H9 (cell line): ENCODE measurements at regions not wholly inside any gene's neighbourhood (a gene's known extent, or its start where the extent isn't known, plus 50 kb on each side); places are given as distances from the start of the nearest gene placed in this dataset.

Experiments used
- DNase-seq: peaks from one replicate; pipeline ENCODE4 v3.0.0-alpha.2; 2017
- H2AFZ ChIP-seq: one replicate; pipeline ENCODE4 v1.6.1; 2013; ENCODE audit warnings: mild to moderate bottlenecking, low read length, control low read depth, moderate library complexity
- H2AK5ac ChIP-seq: 2 replicates; pipeline ENCODE4 v1.6.1; 2013; ENCODE audit warnings: low read length, control low read depth, mixed read lengths; ENCODE audit not compliant: insufficient read length
- H2BK120ac ChIP-seq: one replicate; pipeline ENCODE4 v1.6.1; 2013; ENCODE audit warnings: low read depth, mild to moderate bottlenecking, low read length, control low read depth, inconsistent platforms; ENCODE audit not compliant: poor library complexity, severe bottlenecking
- H2BK12ac ChIP-seq: 2 replicates; pipeline ENCODE4 v1.6.1; 2013; ENCODE audit warnings: low read length, control low read depth, mixed read lengths, low read depth; ENCODE audit not compliant: insufficient read length
- H2BK15ac ChIP-seq: 2 replicates; pipeline ENCODE4 v1.6.1; 2013; ENCODE audit warnings: low read depth, low read length, control low read depth
- H2BK20ac ChIP-seq: one replicate; pipeline ENCODE4 v1.6.1; 2013; ENCODE audit warnings: low read depth, mild to moderate bottlenecking, low read length, control low read depth, inconsistent platforms; ENCODE audit not compliant: poor library complexity, severe bottlenecking
- H2BK5ac ChIP-seq: 2 replicates; pipeline ENCODE4 v1.6.1; 2013; ENCODE audit warnings: low read length, control low read depth, mixed read lengths; ENCODE audit not compliant: insufficient read length
- H3K14ac ChIP-seq: 2 replicates; pipeline ENCODE4 v1.6.1; 2013; ENCODE audit warnings: low read length, control low read depth; ENCODE audit not compliant: insufficient read depth
- H3K18ac ChIP-seq: 2 replicates; pipeline ENCODE4 v1.6.1; 2013; ENCODE audit warnings: low read depth, mild to moderate bottlenecking, mixed read lengths, low read length, control low read depth; ENCODE audit not compliant: insufficient read length
- H3K23ac ChIP-seq: 2 replicates; pipeline ENCODE4 v1.6.1; 2013; ENCODE audit warnings: low read length, control low read depth, mixed read lengths, low read depth; ENCODE audit not compliant: insufficient read length
- H3K23me2 ChIP-seq: 2 replicates; pipeline ENCODE4 v1.6.1; 2013; ENCODE audit warnings: low read depth, mild to moderate bottlenecking, mixed read lengths, low read length, control low read depth; ENCODE audit not compliant: insufficient read length, poor library complexity, severe bottlenecking
- H3K27ac ChIP-seq: 2 replicates; pipeline ENCODE4 v1.5.1; 2013; ENCODE audit warnings: low read length, control low read depth, mixed read lengths, low read depth; ENCODE audit not compliant: insufficient read length
- H3K27me3 ChIP-seq: 2 replicates; pipeline ENCODE4 v1.6.1; 2013; ENCODE audit warnings: low read length, control low read depth, inconsistent platforms; ENCODE audit not compliant: insufficient read depth
- H3K4ac ChIP-seq: 2 replicates; pipeline ENCODE4 v1.6.1; 2013; ENCODE audit warnings: low read depth, mild to moderate bottlenecking, control low read depth, inconsistent platforms, low read length, moderate library complexity
- H3K4me1 ChIP-seq: 2 replicates; pipeline ENCODE4 v1.6.1; 2013; ENCODE audit warnings: low read length, control low read depth, inconsistent platforms; ENCODE audit not compliant: insufficient read depth
- H3K4me2 ChIP-seq: 2 replicates; pipeline ENCODE4 v1.6.1; 2013; ENCODE audit warnings: low read length, control low read depth, mixed read lengths; ENCODE audit not compliant: insufficient read length, insufficient read depth
- H3K56ac ChIP-seq: 2 replicates; pipeline ENCODE4 v1.6.1; 2013; ENCODE audit warnings: low read depth, mild to moderate bottlenecking, mixed read lengths, low read length, control low read depth; ENCODE audit not compliant: insufficient read length
- H3K79me1 ChIP-seq: 2 replicates; pipeline ENCODE4 v1.6.1; 2013; ENCODE audit warnings: low read depth, mild to moderate bottlenecking, moderate library complexity, low read length, control low read depth, inconsistent platforms; ENCODE audit not compliant: insufficient read depth, poor library complexity, severe bottlenecking
- H3K79me2 ChIP-seq: 2 replicates; pipeline ENCODE4 v1.6.1; 2013; ENCODE audit warnings: low read length, control low read depth, inconsistent platforms; ENCODE audit not compliant: insufficient read depth
- H3K9ac ChIP-seq: 2 replicates; pipeline ENCODE4 v1.6.1; 2013; ENCODE audit warnings: low read length, control low read depth, mixed read lengths; ENCODE audit not compliant: insufficient read length; ENCODE audit errors: extremely low read depth
- H3K9me3 ChIP-seq: one replicate; pipeline ENCODE4 v1.6.1; 2013; ENCODE audit warnings: low read depth, low read length, inconsistent platforms; ENCODE audit not compliant: control insufficient read depth
- H3T11ph ChIP-seq: one replicate; pipeline ENCODE4 v1.6.1; 2013; ENCODE audit warnings: mild to moderate bottlenecking, low read length, control low read depth, inconsistent platforms
- H4K20me1 ChIP-seq: one replicate; pipeline ENCODE4 v1.6.1; 2013; ENCODE audit not compliant: control insufficient read depth, insufficient read length, insufficient read depth
- H4K5ac ChIP-seq: 2 replicates; pipeline ENCODE4 v1.6.1; 2013; ENCODE audit warnings: low read depth, mild to moderate bottlenecking, mixed read lengths, low read length, control low read depth; ENCODE audit not compliant: insufficient read length
- H4K8ac ChIP-seq: replicated peaks from 2 replicates; pipeline ENCODE4 v1.6.1; 2013; ENCODE audit warnings: low read length, control low read depth, mixed read lengths, low read depth; ENCODE audit not compliant: insufficient read length
- H4K91ac ChIP-seq: 2 replicates; pipeline ENCODE4 v1.6.1; 2013; ENCODE audit warnings: low read depth, mild to moderate bottlenecking, moderate library complexity, mixed read lengths, low read length, control low read depth; ENCODE audit not compliant: insufficient read length
- H3K27ac Mint-ChIP-seq, 3 experiments: 2 replicates in 2 of 3; 3 replicates in 1 of 3; pipeline ENCODE4 v1.8.0; 2020 to 2021; ENCODE audit warnings: mixed read lengths in 3 of 3, mild to moderate bottlenecking in 1 of 3, moderate library complexity in 1 of 3
- H3K27me3 Mint-ChIP-seq: 2 replicates; pipeline ENCODE4 v1.8.0; 2021; ENCODE audit warnings: low read depth, mild to moderate bottlenecking, moderate library complexity, mixed read lengths
- H3K36me3 Mint-ChIP-seq, 3 experiments: 2 replicates in 2 of 3; 3 replicates in 1 of 3; pipeline ENCODE4 v1.8.0; 2020 to 2021; ENCODE audit warnings: low read depth in 3 of 3, mixed read lengths in 3 of 3; ENCODE audit not compliant: insufficient read depth in 1 of 3
- H3K4me1 Mint-ChIP-seq, 2 experiments: 2 replicates each; pipeline ENCODE4 v1.8.0; 2020; ENCODE audit warnings: mixed read lengths in 2 of 2
- H3K4me3 Mint-ChIP-seq, 2 experiments: 2 replicates in 1 of 2; 3 replicates in 1 of 2; pipeline ENCODE4 v1.8.0; 2020 to 2021; ENCODE audit warnings: mild to moderate bottlenecking in 2 of 2, mixed read lengths in 2 of 2, moderate library complexity in 1 of 2
- H3K9me3 Mint-ChIP-seq, 2 experiments: 2 replicates in 1 of 2; 3 replicates in 1 of 2; pipeline ENCODE4 v1.8.0; 2020; ENCODE audit warnings: mild to moderate bottlenecking in 2 of 2, mixed read lengths in 2 of 2, moderate library complexity in 1 of 2
- CTCF ChIP-seq: fragments of 200-600 bp; sonication (generic); conservative IDR thresholded peaks from 3 replicates; pipeline ENCODE4 v1.8.0; 2021; ENCODE audit warnings: antibody characterized with exemption, mild to moderate bottlenecking
- whole genome bisulfite sequencing: extraction: QIAGEN DNeasy Blood & Tissue Kit; methylation state at CpG from one replicate; pipeline ENCODE4 v1.1.7; 2013; ENCODE audit warnings: missing lambda C conversion rate, low lambda C conversion rate, mixed read lengths; ENCODE audit not compliant: insufficient read length; ENCODE audit errors: extremely low coverage; 5-methylcytosine and 5-hydroxymethylcytosine counted together

GRCh38 chr10:3620818-3621217 lies 164.2 kb downstream of the KLF6 start:
- H3K9me3 Mint-ChIP-seq: peaks cover 37 to 46% of the 10 kb centered on the region in 2 experiments

More at GRCh38 chr10:3620818-3621217, 164.2 kb downstream of the KLF6 start:
- Histone ChIP-seq H4K20me1 (no peaks in the 10 kb centered on the region), H2BK20ac (no peak overlapping the region), H3K27me3 (no peaks in the 10 kb centered on the region), H4K5ac (no peak overlapping the region), H2AK5ac (no peak overlapping the region), H3K18ac (no peak overlapping the region), H3K79me2 (no peaks in the 10 kb centered on the region), H3K4me1 (peaks cover 6% of the 10 kb centered on the region; the same call in 1 of the 2 replicates), H3K9me3 (peaks cover 21% of the 10 kb centered on the region), H3K79me1 (no peaks in the 10 kb centered on the region), H3T11ph (no peak overlapping the region), H3K27ac (no peak overlapping the region), H3K14ac (no peak overlapping the region), H2BK15ac (no peak overlapping the region), H3K4me2 (no peak overlapping the region), H4K8ac (no peak overlapping the region), H3K23ac (no peak overlapping the region), H2BK5ac (no peak overlapping the region), H3K9ac (no peak overlapping the region), H2AFZ (no peak overlapping the region), H3K4ac (no peak overlapping the region), H2BK120ac (no peak overlapping the region), H3K23me2 (no peaks in the 10 kb centered on the region), H4K91ac (no peak overlapping the region), H2BK12ac (no peak overlapping the region), H3K56ac (no peak overlapping the region)
- H3K27ac Mint-ChIP-seq: no peak overlapping the region
- WGBS: no CpG with 5 or more reads among the region's 2 CpGs
- no peak overlapping the region for H3K4me3 Mint-ChIP-seq
- H3K36me3 Mint-ChIP-seq: peaks cover 17 to 42% (median 19%) of the 10 kb centered on the region in 3 experiments
- no peak for TF ChIP-seq CTCF
- H3K27me3 Mint-ChIP-seq: peaks cover 3% of the 10 kb centered on the region; the same call in 1 of the 2 replicates
- no peak for DNase-seq
- peaks cover 13 to 32% of the 10 kb centered on the region in 2 experiments for H3K4me1 Mint-ChIP-seq
